ENCODE measurements at regions not wholly inside any gene's neighbourhood (a gene's known extent, or its start where the extent isn't known, plus 50 kb on each side); places are given as distances from the start of the nearest gene placed in this dataset.
"Not testable (repeated sequence)": the region's sequence is repeated elsewhere in the genome, so short reads cannot be mapped to it uniquely, and the experiment has no call there.

DNA sequence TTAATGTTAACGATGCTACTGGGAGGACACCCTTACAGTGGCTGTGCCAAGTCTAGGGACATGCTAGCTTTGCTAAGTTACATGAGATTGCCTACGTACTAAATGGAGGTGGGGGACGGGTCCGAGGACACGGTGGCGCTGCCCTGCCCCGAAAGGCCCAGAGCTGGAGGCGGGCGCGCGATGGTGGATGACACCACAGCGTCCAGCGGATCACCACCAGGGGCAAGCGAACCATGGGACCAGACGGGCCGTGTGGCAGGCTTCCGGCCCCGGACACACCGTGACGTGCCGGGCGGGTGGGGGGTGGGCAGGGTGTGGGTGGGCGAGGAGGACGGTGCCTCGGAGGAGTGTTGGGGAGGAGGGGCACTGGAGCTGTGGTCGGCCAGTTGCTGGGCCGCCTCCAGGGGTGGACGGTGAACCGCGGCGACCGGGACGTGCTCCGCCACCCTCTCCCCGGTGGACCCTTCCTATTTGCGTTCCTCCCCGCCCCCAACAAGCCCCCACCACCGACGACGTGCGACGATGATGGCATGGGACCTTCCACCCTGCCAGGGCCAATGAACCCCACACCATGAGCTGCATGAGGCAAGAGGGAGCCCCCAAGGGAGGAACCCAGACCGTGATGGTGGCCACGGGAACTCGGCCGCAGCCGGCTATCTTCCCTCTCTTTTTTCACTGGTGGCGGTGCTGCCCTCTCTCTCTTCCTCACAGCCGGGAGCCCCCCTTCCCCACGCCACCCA is 773.3 kb upstream of the DEFB115 start:
- Histone ChIP-seq H3K4me3 (no peak overlapping the region), H3K4me1 (replicated peaks) (no peaks in the 10 kb centered on the region), H3K27ac (no peak overlapping the region), H3K27me3 (replicated peaks; ENCODE audit: insufficient read depth) (peaks cover 8% of the 10 kb centered on the region), H3K36me3 (no peaks in the 10 kb centered on the region), H3K9me3 (no peaks in the 10 kb centered on the region)
- WGBS: 94% methylated on average over 21 of the region's 50 CpGs
- intact Hi-C loops (cut with DNase I): no loop called here
- TF ChIP-seq, protein P1, sequence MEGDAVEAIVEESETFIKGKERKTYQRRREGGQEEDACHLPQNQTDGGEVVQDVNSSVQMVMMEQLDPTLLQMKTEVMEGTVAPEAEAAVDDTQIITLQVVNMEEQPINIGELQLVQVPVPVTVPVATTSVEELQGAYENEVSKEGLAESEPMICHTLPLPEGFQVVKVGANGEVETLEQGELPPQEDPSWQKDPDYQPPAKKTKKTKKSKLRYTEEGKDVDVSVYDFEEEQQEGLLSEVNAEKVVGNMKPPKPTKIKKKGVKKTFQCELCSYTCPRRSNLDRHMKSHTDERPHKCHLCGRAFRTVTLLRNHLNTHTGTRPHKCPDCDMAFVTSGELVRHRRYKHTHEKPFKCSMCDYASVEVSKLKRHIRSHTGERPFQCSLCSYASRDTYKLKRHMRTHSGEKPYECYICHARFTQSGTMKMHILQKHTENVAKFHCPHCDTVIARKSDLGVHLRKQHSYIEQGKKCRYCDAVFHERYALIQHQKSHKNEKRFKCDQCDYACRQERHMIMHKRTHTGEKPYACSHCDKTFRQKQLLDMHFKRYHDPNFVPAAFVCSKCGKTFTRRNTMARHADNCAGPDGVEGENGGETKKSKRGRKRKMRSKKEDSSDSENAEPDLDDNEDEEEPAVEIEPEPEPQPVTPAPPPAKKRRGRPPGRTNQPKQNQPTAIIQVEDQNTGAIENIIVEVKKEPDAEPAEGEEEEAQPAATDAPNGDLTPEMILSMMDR (IDR thresholded peaks at IDR 0.05): no peak
- TF ChIP-seq POLR2AphosphoS5 (IDR thresholded peaks at IDR 0.05) (no peak), POLR2A (IDR thresholded peaks at IDR 0.05) (no peak)
- DNase-seq (ENCODE audit: low spot score): no peak

DNA sequence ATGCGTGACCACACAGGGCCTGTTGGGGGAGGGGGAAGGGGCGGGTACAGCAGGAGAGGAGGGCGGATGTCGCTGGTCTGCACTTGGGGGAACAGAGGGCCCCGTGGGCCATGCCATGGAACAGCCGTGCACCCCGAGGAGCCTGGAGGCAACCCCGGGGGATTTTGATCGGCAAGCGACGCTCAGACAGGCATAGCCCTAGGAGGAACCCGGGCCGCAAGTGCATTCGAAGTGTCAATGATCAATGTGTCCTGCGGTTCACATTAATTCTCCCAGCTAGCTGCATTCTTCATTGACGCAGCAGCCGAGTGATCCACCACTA is 772.8 kb upstream of the DEFB115 start:
- Histone ChIP-seq H3K9me3 (no peaks in the 10 kb centered on the region), H3K4me1 (replicated peaks) (no peaks in the 10 kb centered on the region), H3K27ac (no peak overlapping the region), H3K36me3 (no peaks in the 10 kb centered on the region), H3K27me3 (replicated peaks; ENCODE audit: insufficient read depth) (peaks cover 8% of the 10 kb centered on the region), H3K4me3 (no peak overlapping the region)
- TF ChIP-seq POLR2A (IDR thresholded peaks at IDR 0.05) (no peak), POLR2AphosphoS5 (IDR thresholded peaks at IDR 0.05) (no peak)
- TF ChIP-seq, protein P1 (IDR thresholded peaks at IDR 0.05): no peak
- intact Hi-C loops (cut with DNase I): no loop called here
- 96% methylated on average over 17 of the region's 17 CpGs for WGBS
- DNase-seq (ENCODE audit: low spot score): no peak

DNA sequence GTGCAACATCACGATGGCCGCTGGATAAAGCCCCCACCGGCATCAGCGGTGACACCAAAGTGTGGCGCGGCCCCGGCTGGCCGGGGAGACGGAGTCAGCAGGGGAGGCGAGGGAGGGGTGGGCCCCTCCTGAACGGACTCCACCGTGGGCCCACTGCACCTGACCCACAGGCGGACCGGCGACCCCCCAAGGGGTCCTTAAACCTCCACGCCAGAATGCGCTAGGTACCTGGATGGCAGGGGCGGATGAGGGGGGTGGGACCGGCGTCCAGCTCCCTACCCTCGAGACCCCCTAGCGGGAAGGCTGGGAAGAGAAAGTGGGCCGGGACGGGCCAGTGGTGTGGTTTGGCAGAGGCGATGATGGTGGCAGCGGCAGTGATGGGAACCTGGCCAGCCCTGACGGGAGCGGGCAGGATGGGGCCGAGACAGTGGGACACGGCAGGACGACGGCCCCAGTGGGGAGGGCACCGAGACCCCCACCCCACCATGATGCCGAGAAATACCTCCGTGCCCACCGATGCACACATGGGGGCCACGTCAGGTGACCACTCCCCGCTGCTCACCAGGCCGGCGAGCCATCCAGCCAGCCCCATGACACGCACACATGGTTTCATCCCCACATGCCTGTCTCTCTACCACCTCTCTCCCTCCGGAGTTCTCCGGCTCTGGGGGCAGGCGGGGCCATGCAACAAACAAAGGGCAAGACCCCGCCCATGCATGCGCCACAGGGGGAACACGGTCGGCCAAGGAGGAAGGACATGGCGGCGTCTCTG is 771.9 kb upstream of the DEFB115 start:
- Histone ChIP-seq H3K27ac (no peak overlapping the region), H3K9me3 (no peaks in the 10 kb centered on the region), H3K4me1 (replicated peaks) (no peaks in the 10 kb centered on the region), H3K4me3 (no peak overlapping the region), H3K36me3 (no peaks in the 10 kb centered on the region), H3K27me3 (replicated peaks; ENCODE audit: insufficient read depth) (peaks cover 8% of the 10 kb centered on the region)
- intact Hi-C loops (cut with DNase I): no loop called here
- no peak for TF ChIP-seq POLR2A (IDR thresholded peaks at IDR 0.05)
- TF ChIP-seq POLR2AphosphoS5 (IDR thresholded peaks at IDR 0.05): no peak
- TF ChIP-seq, protein P1 (IDR thresholded peaks at IDR 0.05): no peak
- DNase-seq (ENCODE audit: low spot score): no peak
- WGBS: 97% methylated on average over 50 of the region's 50 CpGs

DNA sequence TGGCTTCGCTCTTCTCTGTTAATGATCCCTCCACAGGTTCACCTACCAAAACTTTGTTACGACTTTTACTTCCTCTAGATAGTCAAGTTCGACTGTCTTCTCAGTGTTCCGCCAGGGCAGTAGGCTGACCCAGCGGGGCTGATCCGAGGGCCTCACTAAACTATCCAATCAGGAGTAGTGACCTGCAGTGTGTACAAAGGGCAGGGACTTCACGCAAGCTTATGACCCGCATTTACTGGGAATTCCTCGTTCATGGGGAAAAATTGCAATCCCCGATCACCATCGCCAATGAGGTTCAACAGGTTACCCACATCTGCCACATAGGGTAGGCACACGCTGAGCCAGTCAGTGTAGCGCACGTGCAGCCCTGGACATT is 771.4 kb upstream of the DEFB115 start:
- DNase-seq (ENCODE audit: low spot score): no peak
- intact Hi-C loops (cut with DNase I): no loop called here
- 94% methylated on average over 14 of the region's 14 CpGs for WGBS
- TF ChIP-seq, protein P1 (IDR thresholded peaks at IDR 0.05): no peak
- TF ChIP-seq POLR2AphosphoS5 (IDR thresholded peaks at IDR 0.05) (no peak), POLR2A (IDR thresholded peaks at IDR 0.05) (no peak)
- H3K27me3 ChIP-seq (replicated peaks; ENCODE audit: insufficient read depth): peaks cover 8% of the 10 kb centered on the region
- no peaks in the 10 kb centered on the region for H3K36me3 ChIP-seq
- H3K27ac ChIP-seq: no peak overlapping the region
- H3K9me3 ChIP-seq: no peaks in the 10 kb centered on the region
- H3K4me1 ChIP-seq (replicated peaks): no peaks in the 10 kb centered on the region
- no peak overlapping the region for H3K4me3 ChIP-seq

DNA sequence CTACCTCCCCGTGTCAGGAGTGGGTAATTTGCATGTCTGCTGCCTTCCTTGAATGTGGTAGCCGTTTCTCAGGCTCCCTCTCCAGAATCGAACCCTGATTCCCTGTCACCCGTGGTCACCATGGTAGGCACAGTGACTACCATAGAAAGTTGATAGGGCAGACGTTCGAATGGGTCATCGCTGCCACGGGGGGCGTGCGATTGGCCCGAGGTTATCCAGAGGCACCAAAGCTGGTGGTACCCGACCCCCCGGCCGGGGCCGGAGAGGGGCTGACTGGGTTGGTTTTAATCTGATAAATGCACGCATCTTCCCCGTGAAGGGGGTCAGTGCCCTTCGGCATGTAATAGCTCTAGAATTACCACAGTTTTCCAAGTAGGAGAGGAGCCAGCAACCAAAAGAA is 770.0 kb upstream of the DEFB115 start:
- WGBS: 91% methylated on average over 18 of the region's 18 CpGs
- H3K4me3 ChIP-seq; intact Hi-C loops (cut with DNase I); DNase-seq (ENCODE audit: low spot score); H3K27me3 ChIP-seq (replicated peaks; ENCODE audit: insufficient read depth); H3K36me3 ChIP-seq; H3K9me3 ChIP-seq; H3K4me1 ChIP-seq (replicated peaks); H3K27ac ChIP-seq: not testable (repeated sequence)
